CD14-positive monocyte (primary cell): ENCODE measurements at regions not wholly inside any gene's neighbourhood (a gene's known extent, or its start where the extent isn't known, plus 50 kb on each side); places are given as distances from the start of the nearest gene placed in this dataset.

Experiments
- DNase-seq, 3 donors: peaks; one replicate each; pipeline ENCODE4 v3.0.0-alpha.2; 2011 to 2022
- H2AFZ ChIP-seq: 2 replicates; pipeline ENCODE4 v1.6.0; 2012; ENCODE audit warnings: mild to moderate bottlenecking, low read depth, low read length, inconsistent platforms; ENCODE audit not compliant: insufficient read depth, poor library complexity, severe bottlenecking
- H3K27ac ChIP-seq, 2 donors: 1 replicate in 1 of 2; 2 replicates in 1 of 2; pipeline ENCODE4 v1.5.1; 2012 to 2013; ENCODE audit warnings: low read length in 2 of 2, control low read depth in 1 of 2, inconsistent platforms in 1 of 2, low read depth in 1 of 2, mild to moderate bottlenecking in 1 of 2
- H3K27me3 ChIP-seq, 2 donors: one replicate each; pipeline versions ENCODE4 v1.6.0 to v1.6.1; 2011 to 2013; ENCODE audit warnings: low read length in 2 of 2; ENCODE audit not compliant: control insufficient read depth in 2 of 2, insufficient read depth in 2 of 2
- H3K36me3 ChIP-seq, 2 donors: replicated peaks in 1 of 2; 1 replicate in 1 of 2; 2 replicates in 1 of 2; pipeline versions ENCODE4 v1.5.1 to v1.6.1; 2012 to 2013; ENCODE audit warnings: low read length in 2 of 2, control low read depth in 1 of 2, inconsistent platforms in 1 of 2, mild to moderate bottlenecking in 1 of 2; ENCODE audit not compliant: insufficient read depth in 2 of 2, control insufficient read depth in 1 of 2
- H3K4me1 ChIP-seq, 2 donors: 1 replicate in 1 of 2; 2 replicates in 1 of 2; pipeline versions ENCODE4 v1.5.1 to v1.6.1; 2012 to 2013; ENCODE audit warnings: low read length in 2 of 2, control low read depth in 1 of 2, inconsistent platforms in 1 of 2, mild to moderate bottlenecking in 1 of 2, moderate library complexity in 1 of 2; ENCODE audit not compliant: insufficient read depth in 2 of 2, control insufficient read depth in 1 of 2
- H3K4me2 ChIP-seq: replicated peaks from 2 replicates; pipeline ENCODE3; 2012; ENCODE audit warnings: low read length, moderate library complexity, mild to moderate bottlenecking; ENCODE audit not compliant: poor library complexity, severe bottlenecking; ENCODE audit errors: extremely low read depth
- H3K4me3 ChIP-seq, 3 experiments: fragments of 200-600 bp in 1 of 3; sonication (generic) in 1 of 3; replicated peaks in 1 of 3; 1 replicate in 2 of 3; 2 replicates in 1 of 3; pipeline ENCODE4 v1.5.1; 2011 to 2013; ENCODE audit warnings: low read length in 3 of 3, mild to moderate bottlenecking in 3 of 3, control low read depth in 2 of 3, low read depth in 2 of 3, inconsistent platforms in 1 of 3, moderate library complexity in 1 of 3
- H3K79me2 ChIP-seq: 2 replicates; pipeline ENCODE4 v1.6.0; 2012; ENCODE audit warnings: mild to moderate bottlenecking, control low read depth, inconsistent platforms, low read length, moderate library complexity; ENCODE audit not compliant: insufficient read depth
- H3K9ac ChIP-seq: 2 replicates; pipeline ENCODE4 v1.6.0; 2017; ENCODE audit warnings: low read length, mild to moderate bottlenecking; ENCODE audit not compliant: insufficient read depth, poor library complexity, severe bottlenecking
- H3K9me3 ChIP-seq, 2 donors: replicated peaks in 1 of 2; 1 replicate in 1 of 2; 2 replicates in 1 of 2; pipeline versions ENCODE4 v1.5.1 to v1.6.1; 2012 to 2013; ENCODE audit warnings: low read length in 2 of 2, control low read depth in 1 of 2; ENCODE audit not compliant: control insufficient read depth in 1 of 2, insufficient read depth in 1 of 2
- H4K20me1 ChIP-seq: 2 replicates; pipeline ENCODE4 v1.6.0; 2012; ENCODE audit warnings: mild to moderate bottlenecking, low read length, control low read depth, moderate library complexity; ENCODE audit not compliant: insufficient read depth
- H3K27ac Mint-ChIP-seq, 7 donors: one replicate each; pipeline ENCODE4 v1.8.0; 2020; ENCODE audit warnings: mild to moderate bottlenecking in 7 of 7, mixed read lengths in 7 of 7, moderate library complexity in 6 of 7, inconsistent platforms in 2 of 7
- H3K27me3 Mint-ChIP-seq, 3 donors: one replicate each; pipeline ENCODE4 v1.8.0; 2021 to 2022; ENCODE audit warnings: low read depth in 3 of 3, mild to moderate bottlenecking in 3 of 3, mixed read lengths in 3 of 3, moderate library complexity in 3 of 3, inconsistent platforms in 1 of 3
- H3K36me3 Mint-ChIP-seq, 2 donors: one replicate each; pipeline ENCODE4 v1.8.0; 2020; ENCODE audit warnings: mixed read lengths in 2 of 2, inconsistent platforms in 1 of 2, mild to moderate bottlenecking in 1 of 2
- H3K4me1 Mint-ChIP-seq: one replicate; pipeline ENCODE4 v1.8.0; 2020; ENCODE audit warnings: mild to moderate bottlenecking, mixed read lengths
- H3K4me3 Mint-ChIP-seq, 2 donors: one replicate each; pipeline ENCODE4 v1.8.0; 2020; ENCODE audit warnings: mild to moderate bottlenecking in 2 of 2, mixed read lengths in 2 of 2, moderate library complexity in 1 of 2
- H3K9me3 Mint-ChIP-seq, 7 donors: one replicate each; pipeline ENCODE4 v1.8.0; 2020 to 2022; ENCODE audit warnings: mixed read lengths in 7 of 7, mild to moderate bottlenecking in 6 of 7, moderate library complexity in 6 of 7, inconsistent platforms in 2 of 7
- CTCF ChIP-seq: fragments of 200-600 bp; IDR thresholded peaks from one replicate; pipeline ENCODE4 v1.8.0; 2022; ENCODE audit warnings: antibody characterized with exemption, mild to moderate bottlenecking
- intact Hi-C, 2 donors: fragments of 100-400 bp; cut with micrococcal nuclease; formaldehyde crosslinking; loops; one replicate each; pipeline versions ENCODE4 v1.15.0 to v1.15.1; 2023

GRCh38 chr10:108338146-108338545 is 1173.6 kb upstream of the SORCS1 start:
- no peaks in the 10 kb centered on the region for H3K36me3 Mint-ChIP-seq
- H3K27me3 Mint-ChIP-seq: peaks cover 0 to 3% (median 0%) of the 10 kb centered on the region in 3 donors
- H3K79me2 ChIP-seq: no peaks in the 10 kb centered on the region
- no peaks in the 10 kb centered on the region for H3K27me3 ChIP-seq
- no peak overlapping the region for H3K4me2 ChIP-seq
- H3K9ac ChIP-seq: no peak overlapping the region
- no peak for TF ChIP-seq CTCF
- H3K27ac Mint-ChIP-seq: no peak overlapping the region
- intact Hi-C loops: no loop called here
- H3K4me3 ChIP-seq: no peak overlapping the region
- H4K20me1 ChIP-seq: no peaks in the 10 kb centered on the region
- no peak overlapping the region for H3K27ac ChIP-seq
- no peaks in the 10 kb centered on the region for H3K4me1 Mint-ChIP-seq
- no peaks in the 10 kb centered on the region for H3K4me1 ChIP-seq
- peaks cover 0 to 5% (median 1%) of the 10 kb centered on the region in 7 donors for H3K9me3 Mint-ChIP-seq
- no peaks in the 10 kb centered on the region for H3K9me3 ChIP-seq
- H2AFZ ChIP-seq: no peak overlapping the region
- H3K36me3 ChIP-seq: no peaks in the 10 kb centered on the region
- DNase-seq: no peak
- no peak overlapping the region for H3K4me3 Mint-ChIP-seq

GRCh38 chr10:108336836-108337235 is 1172.3 kb upstream of the SORCS1 start:
- Mint-ChIP-seq H3K4me3 (no peak overlapping the region), H3K9me3 (peaks cover 0 to 5% (median 3%) of the 10 kb centered on the region in 7 donors), H3K4me1 (no peaks in the 10 kb centered on the region), H3K27me3 (peaks cover 0 to 3% (median 0%) of the 10 kb centered on the region in 3 donors), H3K36me3 (no peaks in the 10 kb centered on the region), H3K27ac (no peak overlapping the region)
- intact Hi-C loops: no loop called here
- H3K4me1 ChIP-seq: no peaks in the 10 kb centered on the region
- no peak overlapping the region for H2AFZ ChIP-seq
- no peak overlapping the region for H3K4me3 ChIP-seq
- H3K4me2 ChIP-seq: no peak overlapping the region
- no peaks in the 10 kb centered on the region for H3K9me3 ChIP-seq
- H3K79me2 ChIP-seq: no peaks in the 10 kb centered on the region
- H3K27me3 ChIP-seq: no peaks in the 10 kb centered on the region
- no peak overlapping the region for H3K9ac ChIP-seq
- H3K36me3 ChIP-seq: no peaks in the 10 kb centered on the region
- DNase-seq: no peak
- no peaks in the 10 kb centered on the region for H4K20me1 ChIP-seq
- TF ChIP-seq CTCF: no peak
- H3K27ac ChIP-seq: no peak overlapping the region
